AG04449 (cell line): ENCODE measurements at regions not wholly inside any gene's neighbourhood (a gene's known extent, or its start where the extent isn't known, plus 50 kb on each side); places are given as distances from the start of the nearest gene placed in this dataset.

Experiments
- CTCF ChIA-PET: fragments of 350-600 bp; formaldehyde crosslinking; extraction: SDS; loops from one replicate; lab custom pipeline; 2021; ENCODE audit warnings: antibody characterized with exemption; lab: Yijun Ruan, JAX
- POLR2A ChIA-PET: fragments of 400-600, 350-600 bp; formaldehyde crosslinking; extraction: SDS; loops from one replicate; lab custom pipeline; 2020; ENCODE audit warnings: antibody characterized with exemption, inconsistent platforms; lab: Yijun Ruan, JAX
- DNase-seq: peaks from one replicate; pipeline ENCODE4 v3.0.0-alpha.2; 2010; ENCODE audit warnings: low read depth, low spot score
- H3K4me3 ChIP-seq: 2 replicates; pipeline ENCODE4 v1.5.1; 2011; ENCODE audit warnings: low read depth, mild to moderate bottlenecking, control low read depth, low read length
- CTCF ChIP-seq: IDR thresholded peaks from one replicate; pipeline ENCODE4 v1.5.1; 2011; ENCODE audit warnings: mild to moderate bottlenecking, moderate library complexity, low read length, control low read depth, inconsistent platforms; ENCODE audit not compliant: insufficient read depth; ENCODE audit errors: missing control alignments

- TF ChIP-seq CTCF: no peak
- POLR2A ChIA-PET: interaction anchor here (0.7 kb wide), 1 partner anchor 111 kb away, joined by 3 read pairs; no protein-coding TSS in a partner anchor
- CTCF ChIA-PET: interaction anchor here (1.2 kb wide), 1 partner anchor 172 kb away, joined by 4 read pairs; no protein-coding TSS in a partner anchor
- no peak overlapping the region for H3K4me3 ChIP-seq
- DNase-seq: no peak
Measured at GRCh38 chr2:120515759-120516678, 170.1 kb downstream of the INHBB start.

- H3K4me3 ChIP-seq: no peak overlapping the region
- ChIA-PET POLR2A (interaction anchor here (0.7 kb wide), 1 partner anchor 110 kb away, joined by 3 read pairs; no protein-coding TSS in a partner anchor), CTCF (interaction anchor here (0.7 to 1.3 kb wide), 4 partner anchors 9 to 173 kb away, joined by 3 to 9 read pairs (median 4); no protein-coding TSS in a partner anchor)
- no peak for DNase-seq
- no peak for TF ChIP-seq CTCF
Measured at GRCh38 chr2:120516679-120517314, 170.9 kb downstream of the INHBB start.

- ChIA-PET CTCF (interaction anchor here (1.1 to 1.3 kb wide), 3 partner anchors 10 to 160 kb away, joined by 3 to 9 read pairs (median 4); no protein-coding TSS in a partner anchor), POLR2A (no interaction called here)
- no peak for TF ChIP-seq CTCF
- DNase-seq: no peak
- no peak overlapping the region for H3K4me3 ChIP-seq
Measured at GRCh38 chr2:120517751-120518469, 172.0 kb downstream of the INHBB start.

GRCh38 chr2:120518819-120519218 lies 172.9 kb downstream of the INHBB start:
- no peak for TF ChIP-seq CTCF
- no peak for DNase-seq
- CTCF ChIA-PET: interaction anchor here (1.1 to 1.6 kb wide), 5 partner anchors 10 to 176 kb away, joined by 3 to 6 read pairs (median 4); no protein-coding TSS in a partner anchor
- H3K4me3 ChIP-seq: no peak overlapping the region
- POLR2A ChIA-PET: no interaction called here

GRCh38 chr2:120519469-120519868 lies 173.5 kb downstream of the INHBB start:
- CTCF ChIA-PET: interaction anchor here (1.1 to 1.6 kb wide), 4 partner anchors 12 to 176 kb away, joined by 3 to 6 read pairs (median 4); no protein-coding TSS in a partner anchor
- TF ChIP-seq CTCF: no peak
- POLR2A ChIA-PET: no interaction called here
- H3K4me3 ChIP-seq: no peak overlapping the region
- DNase-seq: no peak
